HCT116 (cell line): ENCODE measurements at regions not wholly inside any gene's neighbourhood (a gene's known extent, or its start where the extent isn't known, plus 50 kb on each side); places are given as distances from the start of the nearest gene placed in this dataset.

Experiments used
- ATAC-seq: fragments of 200-7000 bp; cut with Tn5 transposase; 2 replicates; pipeline ENCODE4 v1.9.1; 2020; ENCODE audit warnings: mild to moderate bottlenecking, moderate library complexity
- BruUV-seq: library from RNA; stranded (reverse); fragments of 400-500 nt; replicated peaks from 2 replicates; lab custom pipeline; 2021; lab: Mats Ljungman, UMichigan
- CTCF ChIA-PET: fragments of 300-600 bp; sonication (Branson Sonifier 250); formaldehyde crosslinking; loops from one replicate; lab custom pipeline; 2021; ENCODE audit warnings: antibody characterized with exemption; lab: Charles Lee
- POLR2A ChIA-PET: fragments of 300-600, 350-600 bp; sonication (Branson Sonifier 250); formaldehyde crosslinking; loops from one replicate; lab custom pipeline; 2021; ENCODE audit warnings: antibody characterized with exemption; lab: Charles Lee
- RAD21 ChIA-PET, 2 experiments: fragments of 300-600 bp; sonication (Branson Sonifier 250); formaldehyde crosslinking; loops; one replicate each; lab custom pipeline; 2023; ENCODE audit warnings: low total read pairs in 2 of 2; ENCODE audit not compliant: uncharacterized antibody in 2 of 2, unreplicated experiment in 2 of 2, low non-redundant PET in 1 of 2; lab: Charles Lee
- DNase-seq: peaks from one replicate; pipeline ENCODE4 v3.0.0-alpha.2; 2010; ENCODE audit warnings: low read depth, low spot score
- H2AFZ ChIP-seq: fragments of 200-600 bp; shearing (Covaris generic), sonication (generic); 2 replicates; pipeline ENCODE4 v1.6.1; 2017; ENCODE audit warnings: low read depth, mixed run types, mixed read lengths, antibody characterized with exemption, low read length; ENCODE audit not compliant: poor library complexity, severe bottlenecking
- H3K27ac ChIP-seq: 2 replicates; pipeline ENCODE4 v1.5.1; 2012; ENCODE audit warnings: low read depth, low read length
- H3K27me3 ChIP-seq: fragments of 200-600 bp; sonication (generic); 2 replicates; pipeline ENCODE4 v1.6.1; 2016; ENCODE audit warnings: mixed run types, low read length, mixed read lengths; ENCODE audit not compliant: insufficient read depth
- H3K36me3 ChIP-seq, 2 experiments: fragments of 200-500 bp in 1 of 2; fragments of 200-600 bp in 1 of 2; sonication (Bioruptor generic) in 1 of 2; sonication (generic) in 1 of 2; 2 replicates each; pipeline versions ENCODE4 v1.5.1 to v1.6.1; 2014 to 2016; ENCODE audit warnings: low read length in 2 of 2, inconsistent platforms in 1 of 2, mixed read lengths in 1 of 2, mixed run types in 1 of 2; ENCODE audit not compliant: insufficient read depth in 2 of 2, control insufficient read depth in 1 of 2
- H3K4me1 ChIP-seq, 2 experiments: fragments of 200-600 bp in 1 of 2; sonication (generic) in 1 of 2; 2 replicates each; pipeline versions ENCODE4 v1.5.1 to v1.6.1; 2012 to 2017; ENCODE audit warnings: low read length in 2 of 2, inconsistent platforms in 1 of 2, mild to moderate bottlenecking in 1 of 2, mixed read lengths in 1 of 2, mixed run types in 1 of 2, moderate library complexity in 1 of 2; ENCODE audit not compliant: insufficient read depth in 2 of 2, control insufficient read depth in 1 of 2
- H3K4me2 ChIP-seq: fragments of 200-600 bp; sonication (generic); 2 replicates; pipeline ENCODE4 v1.6.1; 2017; ENCODE audit warnings: mixed run types, low read length, mixed read lengths
- H3K4me3 ChIP-seq, 2 experiments: fragments of 200-600 bp in 1 of 2; sonication (generic) in 1 of 2; replicated peaks in 1 of 2; 2 replicates each; pipeline ENCODE4 v1.5.1; 2011 to 2016; ENCODE audit warnings: low read length in 2 of 2, control low read depth in 1 of 2, low read depth in 1 of 2, mild to moderate bottlenecking in 1 of 2, mixed read lengths in 1 of 2, mixed run types in 1 of 2
- H3K79me2 ChIP-seq: fragments of 200-600 bp; sonication (generic); 2 replicates; pipeline ENCODE4 v1.6.1; 2017; ENCODE audit warnings: mild to moderate bottlenecking, mixed run types, low read length, moderate library complexity, mixed read lengths; ENCODE audit not compliant: insufficient read depth
- H3K9ac ChIP-seq: fragments of 200-600 bp; sonication (generic); 2 replicates; pipeline ENCODE4 v1.6.1; 2016; ENCODE audit warnings: low read length, mixed read lengths
- H3K9me2 ChIP-seq: fragments of 200-600 bp; sonication (generic), shearing (Covaris generic); 2 replicates; pipeline ENCODE4 v1.6.1; 2017; ENCODE audit warnings: mixed run types, mild to moderate bottlenecking, moderate library complexity; ENCODE audit not compliant: insufficient read depth
- H3K9me3 ChIP-seq, 2 experiments: fragments of 200-500 bp in 1 of 2; fragments of 200-600 bp in 1 of 2; sonication (Bioruptor generic) in 1 of 2; sonication (generic) in 1 of 2; 2 replicates each; pipeline ENCODE4 v1.6.1; 2014 to 2017; ENCODE audit warnings: low read length in 2 of 2, mixed read lengths in 2 of 2, inconsistent platforms in 1 of 2, low read depth in 1 of 2, mild to moderate bottlenecking in 1 of 2, mixed run types in 1 of 2, moderate library complexity in 1 of 2; ENCODE audit not compliant: control insufficient read depth in 1 of 2, insufficient read depth in 1 of 2
- H4K20me1 ChIP-seq: fragments of 200-600 bp; sonication (generic), shearing (Covaris generic); 2 replicates; pipeline ENCODE4 v1.6.1; 2017; ENCODE audit warnings: mixed run types, mild to moderate bottlenecking, moderate library complexity; ENCODE audit not compliant: insufficient read depth
- ATF3 ChIP-seq: IDR thresholded peaks from 2 replicates; pipeline ENCODE4 v1.6.1; 2012
- CBX3 ChIP-seq: IDR thresholded peaks from 2 replicates; pipeline ENCODE4 v1.6.1; 2012; ENCODE audit warnings: low read depth
- EGR1 ChIP-seq: IDR thresholded peaks from 2 replicates; pipeline ENCODE4 v1.6.1; 2012; ENCODE audit warnings: low read depth
- EZH2 ChIP-seq: fragments of 200-600 bp; sonication (generic); IDR thresholded peaks from 2 replicates; pipeline ENCODE4 v1.6.1; 2017; ENCODE audit warnings: antibody characterized with exemption, mixed run types
- EZH2phosphoT487 ChIP-seq: fragments of 200-600 bp; IDR thresholded peaks from 2 replicates; pipeline ENCODE4 v1.6.1; 2018; ENCODE audit warnings: antibody characterized with exemption, borderline replicate concordance
- FOSL1 ChIP-seq: IDR thresholded peaks from 2 replicates; pipeline ENCODE4 v1.6.1; 2012; ENCODE audit warnings: low read depth
- JUND ChIP-seq: IDR thresholded peaks from 2 replicates; pipeline ENCODE4 v1.6.1; 2012
- REST ChIP-seq: IDR thresholded peaks from 2 replicates; pipeline ENCODE4 v1.6.1; 2012; ENCODE audit warnings: low read depth
- SP1 ChIP-seq: IDR thresholded peaks from 2 replicates; pipeline ENCODE4 v1.6.1; 2012; ENCODE audit warnings: low read depth
- TCF7L2 ChIP-seq: IDR thresholded peaks from 2 replicates; pipeline ENCODE4 v1.7.0; 2011; ENCODE audit warnings: borderline replicate concordance, inconsistent platforms; ENCODE audit not compliant: insufficient read depth, insufficient read length; ENCODE audit errors: extremely low read depth
- YY1 ChIP-seq: IDR thresholded peaks from 2 replicates; pipeline ENCODE4 v1.6.1; 2011; ENCODE audit warnings: low read length, low read depth, moderate library complexity, mild to moderate bottlenecking; ENCODE audit not compliant: insufficient replicate concordance; ENCODE audit errors: extremely low read depth
- ZFX ChIP-seq: fragments of 450-650 bp; IDR thresholded peaks from 2 replicates; pipeline ENCODE4 v1.6.1; 2017
- intact Hi-C: fragments of 100-400 bp; cut with micrococcal nuclease; formaldehyde crosslinking; loops from 2 replicates; pipeline ENCODE4 v1.10.0; 2022

- Histone ChIP-seq H3K9me3 (no peaks in the 10 kb centered on the region), H4K20me1 (no peaks in the 10 kb centered on the region), H3K79me2 (no peaks in the 10 kb centered on the region), H3K27me3 (peaks cover 21% of the 10 kb centered on the region; the same call in 1 of the 2 replicates), H2AFZ (no peak overlapping the region), H3K9me2 (no peaks in the 10 kb centered on the region), H3K4me1 (no peaks in the 10 kb centered on the region), H3K4me3 (no peak overlapping the region), H3K36me3 (no peaks in the 10 kb centered on the region; a peak in 1 of 4 replicates), H3K27ac (no peak overlapping the region), H3K4me2 (no peak overlapping the region), H3K9ac (no peak overlapping the region)
- BruUV-seq = no TSS peak
- ChIA-PET POLR2A (no interaction called here), RAD21 (no interaction called here), CTCF (no interaction called here)
- no peak for TF ChIP-seq SP1
- TF ChIP-seq TCF7L2 = no peak
- TF ChIP-seq ZFX = no peak
- TF ChIP-seq EZH2phosphoT487 = no peak
- no peak for TF ChIP-seq YY1
- no peak for TF ChIP-seq FOSL1
- no peak for TF ChIP-seq EGR1
- no peak for TF ChIP-seq EZH2
- TF ChIP-seq CBX3 = no peak
- TF ChIP-seq REST = no peak
- no peak for TF ChIP-seq ATF3
- no peak for TF ChIP-seq JUND
- intact Hi-C loops = no loop called here
- ATAC-seq (no peak), DNase-seq (no peak)
Measured at GRCh38 chr18:24811950-24812681, 351.7 kb downstream of the HRH4 start.
